ENCODE measurements at regions not wholly inside any gene's neighbourhood (a gene's known extent, or its start where the extent isn't known, plus 50 kb on each side); places are given as distances from the start of the nearest gene placed in this dataset.

DNA sequence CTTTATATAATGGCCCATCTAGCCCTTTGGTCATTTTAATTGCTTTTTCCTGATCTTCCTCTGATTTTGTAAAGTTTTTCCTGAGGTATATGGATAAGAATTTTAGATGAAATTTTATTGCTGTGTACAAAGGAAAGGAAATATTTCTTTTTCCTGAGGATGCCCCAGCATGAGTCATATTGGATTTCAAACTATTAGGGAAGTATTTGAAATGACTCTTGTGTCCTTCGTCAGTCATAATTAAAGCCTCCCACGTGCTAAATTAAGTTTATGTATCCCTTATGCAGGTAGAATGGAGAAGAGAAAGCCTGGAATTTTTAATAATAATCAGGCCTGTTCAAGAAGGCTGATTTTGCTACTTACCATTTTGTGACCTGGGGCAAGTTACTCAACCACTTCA is 82.6 kb upstream of the GLI3 start:
- DNase-seq (no peak), ATAC-seq (ENCODE audit: low read depth in 2 of 2) (no peak)
- Histone ChIP-seq H3K4me3 (ENCODE audit: low read depth, low read length) (no peak overlapping the region), H3K9me3 (ENCODE audit: control insufficient read depth in 2 of 2, low read length in 2 of 2) (no peaks in the 10 kb centered on the region), H3K27ac (ENCODE audit: insufficient read depth, low read length, poor library complexity, severe bottlenecking) (no peak overlapping the region), H3K27me3 (ENCODE audit: control insufficient read depth, insufficient read depth, low read length) (no peaks in the 10 kb centered on the region), H3K4me1 (ENCODE audit: control insufficient read depth, insufficient read depth, low read length, poor library complexity, severe bottlenecking) (no peaks in the 10 kb centered on the region), H3K36me3 (ENCODE audit: control insufficient read depth, insufficient read depth, low read length) (no peaks in the 10 kb centered on the region)
- H3K4me1 Mint-ChIP-seq, result no peaks in the 10 kb centered on the region
- peaks cover 0 to 5% (median 1%) of the 10 kb centered on the region in 7 donors for H3K9me3 Mint-ChIP-seq
- no peaks in the 10 kb centered on the region for H3K27me3 Mint-ChIP-seq
- H3K27ac Mint-ChIP-seq, result no peak overlapping the region
- H3K36me3 Mint-ChIP-seq, result no peaks in the 10 kb centered on the region
- no peak overlapping the region for H3K4me3 Mint-ChIP-seq

DNA sequence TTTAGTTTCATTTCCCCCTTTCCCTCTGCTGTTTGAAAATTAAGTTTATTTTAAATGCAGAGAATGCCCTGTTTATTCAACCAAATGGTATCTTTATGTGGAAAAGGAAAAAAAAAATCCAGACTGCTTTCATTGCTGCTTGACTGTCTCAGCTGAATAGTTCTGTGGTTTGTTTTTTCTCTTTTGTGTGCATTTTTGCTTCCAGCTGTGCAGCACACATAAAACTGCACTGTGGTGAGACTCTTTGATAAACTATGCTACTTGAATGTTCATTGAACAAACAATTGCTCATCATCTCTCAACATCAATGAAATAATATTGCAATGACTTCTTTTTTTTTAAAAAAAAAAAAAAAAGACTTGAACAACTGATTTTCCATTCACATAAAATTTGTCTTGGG is 78.6 kb upstream of the GLI3 start:
- Histone ChIP-seq H3K36me3 (ENCODE audit: control insufficient read depth, insufficient read depth, low read length) (no peaks in the 10 kb centered on the region), H3K4me3 (ENCODE audit: low read depth, low read length) (no peak overlapping the region), H3K27me3 (ENCODE audit: control insufficient read depth, insufficient read depth, low read length) (no peaks in the 10 kb centered on the region), H3K27ac (ENCODE audit: insufficient read depth, low read length, poor library complexity, severe bottlenecking) (no peak overlapping the region), H3K9me3 (ENCODE audit: control insufficient read depth in 2 of 2, low read length in 2 of 2) (no peaks in the 10 kb centered on the region), H3K4me1 (ENCODE audit: control insufficient read depth, insufficient read depth, low read length, poor library complexity, severe bottlenecking) (no peaks in the 10 kb centered on the region)
- ATAC-seq (ENCODE audit: low read depth in 2 of 2) (no peak), DNase-seq (no peak)
- Mint-ChIP-seq H3K9me3 (peaks cover 0 to 9% (median 4%) of the 10 kb centered on the region in 7 donors), H3K27ac (no peak overlapping the region), H3K4me3 (no peak overlapping the region), H3K4me1 (no peaks in the 10 kb centered on the region), H3K36me3 (no peaks in the 10 kb centered on the region), H3K27me3 (no peaks in the 10 kb centered on the region)

DNA sequence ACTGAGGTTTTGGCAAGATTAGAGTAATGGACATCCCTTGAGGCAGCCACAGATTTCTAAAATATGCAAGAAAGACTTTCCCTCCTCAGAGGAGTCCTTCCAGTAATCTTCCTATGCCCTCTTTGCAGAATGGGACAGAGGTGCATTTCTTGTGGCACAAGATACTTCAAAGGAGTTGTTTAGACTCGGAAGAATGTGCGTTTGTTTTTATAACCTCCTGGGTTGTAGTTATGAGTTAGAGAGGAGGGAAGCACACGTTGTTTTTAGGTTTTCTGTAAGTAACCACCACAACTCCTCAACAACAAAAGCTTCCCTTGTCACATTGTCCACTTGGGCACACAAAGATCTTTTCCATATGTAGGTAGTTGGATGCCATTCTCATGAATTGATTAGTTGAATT is 78.1 kb upstream of the GLI3 start:
- H3K27me3 Mint-ChIP-seq, result no peaks in the 10 kb centered on the region
- no peaks in the 10 kb centered on the region for H3K27me3 ChIP-seq (ENCODE audit: control insufficient read depth, insufficient read depth, low read length)
- H3K4me1 ChIP-seq (ENCODE audit: control insufficient read depth, insufficient read depth, low read length, poor library complexity, severe bottlenecking), result no peaks in the 10 kb centered on the region
- H3K9me3 Mint-ChIP-seq, result peaks cover 0 to 9% (median 3%) of the 10 kb centered on the region in 7 donors
- H3K27ac ChIP-seq (ENCODE audit: insufficient read depth, low read length, poor library complexity, severe bottlenecking), result no peak overlapping the region
- H3K36me3 ChIP-seq (ENCODE audit: control insufficient read depth, insufficient read depth, low read length), result no peaks in the 10 kb centered on the region
- no peak overlapping the region for H3K4me3 ChIP-seq (ENCODE audit: low read depth, low read length)
- no peak overlapping the region for H3K27ac Mint-ChIP-seq
- ATAC-seq (ENCODE audit: low read depth in 2 of 2), result no peak
- H3K4me3 Mint-ChIP-seq, result no peak overlapping the region
- no peaks in the 10 kb centered on the region for H3K9me3 ChIP-seq (ENCODE audit: control insufficient read depth in 2 of 2, low read length in 2 of 2)
- no peaks in the 10 kb centered on the region for H3K36me3 Mint-ChIP-seq
- H3K4me1 Mint-ChIP-seq, result no peaks in the 10 kb centered on the region
- DNase-seq, result no peak

DNA sequence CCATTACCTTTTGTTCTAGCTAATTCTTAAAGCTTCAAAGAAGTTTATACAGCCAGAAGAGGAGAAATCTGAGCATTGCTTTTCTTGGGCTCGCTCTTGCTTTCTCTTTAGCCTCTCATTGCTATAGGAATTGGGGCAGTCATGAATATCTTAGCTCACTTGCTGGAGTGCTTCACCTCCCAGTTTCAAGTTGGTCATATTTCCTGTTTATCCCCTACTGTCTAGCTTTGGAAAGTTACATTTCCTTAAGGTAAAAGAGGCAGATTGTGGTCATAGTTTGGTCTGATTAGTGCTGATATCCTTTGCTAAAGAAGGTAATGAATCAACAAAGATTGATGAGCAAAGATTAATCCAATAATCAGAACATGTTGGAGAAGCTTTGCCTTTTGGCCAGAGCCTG is 77.7 kb upstream of the GLI3 start:
- no peaks in the 10 kb centered on the region for H3K4me1 ChIP-seq (ENCODE audit: control insufficient read depth, insufficient read depth, low read length, poor library complexity, severe bottlenecking)
- Mint-ChIP-seq H3K4me3 (no peak overlapping the region), H3K4me1 (no peaks in the 10 kb centered on the region), H3K27ac (no peak overlapping the region), H3K9me3 (peaks cover 0 to 9% (median 3%) of the 10 kb centered on the region in 7 donors), H3K36me3 (no peaks in the 10 kb centered on the region), H3K27me3 (no peaks in the 10 kb centered on the region)
- no peak for DNase-seq
- H3K36me3 ChIP-seq (ENCODE audit: control insufficient read depth, insufficient read depth, low read length), result no peaks in the 10 kb centered on the region
- no peak for ATAC-seq (ENCODE audit: low read depth in 2 of 2)
- H3K4me3 ChIP-seq (ENCODE audit: low read depth, low read length), result no peak overlapping the region
- H3K9me3 ChIP-seq (ENCODE audit: control insufficient read depth in 2 of 2, low read length in 2 of 2), result no peaks in the 10 kb centered on the region
- no peaks in the 10 kb centered on the region for H3K27me3 ChIP-seq (ENCODE audit: control insufficient read depth, insufficient read depth, low read length)
- no peak overlapping the region for H3K27ac ChIP-seq (ENCODE audit: insufficient read depth, low read length, poor library complexity, severe bottlenecking)

DNA sequence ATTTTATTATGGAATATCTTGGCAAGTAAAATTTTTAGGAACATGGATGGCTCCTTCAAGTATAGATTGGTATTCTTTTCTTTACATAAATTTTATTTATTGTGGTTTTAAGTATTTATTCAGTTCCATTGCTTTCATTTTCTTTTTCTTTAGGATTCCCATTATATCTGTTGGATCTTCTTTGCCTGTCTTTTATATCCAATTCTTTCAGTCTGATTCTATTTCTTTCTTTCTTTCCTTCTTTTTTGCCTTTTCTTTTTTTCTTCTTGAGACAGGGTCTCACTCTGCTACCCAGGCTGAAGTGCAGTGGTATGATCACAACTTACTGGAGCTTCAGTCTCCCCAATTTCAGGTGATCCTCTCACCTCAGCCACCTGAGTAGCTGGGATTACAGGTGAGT is 74.2 kb upstream of the GLI3 start:
- Histone ChIP-seq H3K27ac (ENCODE audit: insufficient read depth, low read length, poor library complexity, severe bottlenecking) (no peak overlapping the region), H3K4me3 (ENCODE audit: low read depth, low read length) (no peak overlapping the region), H3K4me1 (ENCODE audit: control insufficient read depth, insufficient read depth, low read length, poor library complexity, severe bottlenecking) (no peaks in the 10 kb centered on the region), H3K27me3 (ENCODE audit: control insufficient read depth, insufficient read depth, low read length) (no peaks in the 10 kb centered on the region), H3K9me3 (ENCODE audit: control insufficient read depth in 2 of 2, low read length in 2 of 2) (no peaks in the 10 kb centered on the region), H3K36me3 (ENCODE audit: control insufficient read depth, insufficient read depth, low read length) (no peaks in the 10 kb centered on the region)
- Mint-ChIP-seq H3K4me1 (no peaks in the 10 kb centered on the region), H3K36me3 (no peaks in the 10 kb centered on the region), H3K27me3 (no peaks in the 10 kb centered on the region), H3K9me3 (peaks cover 0 to 13% (median 1%) of the 10 kb centered on the region in 7 donors), H3K27ac (no peak overlapping the region), H3K4me3 (no peak overlapping the region)
- ATAC-seq (ENCODE audit: low read depth in 2 of 2) (no peak), DNase-seq (no peak)

DNA sequence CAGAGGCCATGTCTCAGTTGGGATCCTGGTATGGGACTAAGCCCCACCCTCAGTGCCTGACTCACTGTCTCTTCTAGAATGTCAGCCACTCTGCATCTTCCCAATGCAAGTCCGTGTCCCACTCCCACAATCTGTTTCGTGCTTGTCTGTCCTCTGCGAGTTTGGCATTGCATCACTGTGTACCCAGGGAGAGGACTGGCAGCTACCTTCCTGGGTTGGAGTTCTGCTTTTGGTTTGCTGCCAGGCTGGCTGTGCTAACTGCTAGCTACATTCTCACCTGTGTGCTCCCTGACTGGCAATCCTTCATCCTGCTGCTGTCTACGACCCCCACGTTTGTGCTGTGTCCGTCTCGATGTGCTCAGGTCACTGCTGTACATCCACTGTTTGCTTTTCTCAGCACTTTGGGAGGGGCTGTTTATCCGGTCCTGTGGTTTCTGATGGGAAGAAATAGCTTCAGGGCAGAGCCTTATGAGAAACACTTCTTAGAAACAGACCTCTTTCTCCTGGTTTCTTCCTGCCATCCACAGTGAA is 56.0 kb upstream of the GLI3 start:
- Mint-ChIP-seq H3K4me3 (no peak overlapping the region), H3K27me3 (no peaks in the 10 kb centered on the region), H3K36me3 (no peaks in the 10 kb centered on the region), H3K9me3 (peaks cover 0 to 3% (median 0%) of the 10 kb centered on the region in 7 donors), H3K27ac (no peak overlapping the region), H3K4me1 (no peaks in the 10 kb centered on the region)
- DNase-seq, result no peak
- H3K9me3 ChIP-seq (ENCODE audit: control insufficient read depth in 2 of 2, low read length in 2 of 2), result no peaks in the 10 kb centered on the region
- H3K4me3 ChIP-seq (ENCODE audit: low read depth, low read length), result no peak overlapping the region
- no peaks in the 10 kb centered on the region for H3K27me3 ChIP-seq (ENCODE audit: control insufficient read depth, insufficient read depth, low read length)
- H3K4me1 ChIP-seq (ENCODE audit: control insufficient read depth, insufficient read depth, low read length, poor library complexity, severe bottlenecking), result no peaks in the 10 kb centered on the region
- ATAC-seq (ENCODE audit: low read depth in 2 of 2), result no peak
- H3K27ac ChIP-seq (ENCODE audit: insufficient read depth, low read length, poor library complexity, severe bottlenecking), result no peak overlapping the region
- no peaks in the 10 kb centered on the region for H3K36me3 ChIP-seq (ENCODE audit: control insufficient read depth, insufficient read depth, low read length)

DNA sequence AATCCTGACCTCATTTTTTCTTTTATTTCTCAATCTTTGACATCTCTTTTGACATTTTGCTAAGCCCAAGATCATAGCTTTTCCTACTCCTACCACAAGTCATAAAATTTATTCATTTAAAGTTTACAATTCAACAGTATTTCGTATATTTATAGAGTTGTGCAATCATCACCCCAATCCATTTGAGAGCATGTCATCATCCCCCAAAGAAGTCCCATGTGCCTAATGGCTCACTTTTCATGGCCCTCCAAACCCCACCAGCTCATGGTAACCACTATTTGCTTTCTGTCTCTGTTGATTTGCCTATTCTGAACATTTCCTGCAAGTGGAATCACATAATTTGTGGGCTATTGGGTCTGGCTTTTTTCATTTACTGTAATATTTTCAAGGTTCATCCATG is 52.5 kb upstream of the GLI3 start:
- DNase-seq (no peak), ATAC-seq (ENCODE audit: low read depth in 2 of 2) (no peak)
- Histone ChIP-seq H3K4me3 (ENCODE audit: low read depth, low read length) (no peak overlapping the region), H3K9me3 (ENCODE audit: control insufficient read depth in 2 of 2, low read length in 2 of 2) (no peaks in the 10 kb centered on the region), H3K4me1 (ENCODE audit: control insufficient read depth, insufficient read depth, low read length, poor library complexity, severe bottlenecking) (no peaks in the 10 kb centered on the region), H3K27ac (ENCODE audit: insufficient read depth, low read length, poor library complexity, severe bottlenecking) (no peak overlapping the region), H3K36me3 (ENCODE audit: control insufficient read depth, insufficient read depth, low read length) (no peaks in the 10 kb centered on the region), H3K27me3 (ENCODE audit: control insufficient read depth, insufficient read depth, low read length) (no peaks in the 10 kb centered on the region)
- H3K4me1 Mint-ChIP-seq, result no peaks in the 10 kb centered on the region
- H3K27ac Mint-ChIP-seq, result no peak overlapping the region
- H3K4me3 Mint-ChIP-seq, result no peak overlapping the region
- no peaks in the 10 kb centered on the region for H3K36me3 Mint-ChIP-seq
- H3K27me3 Mint-ChIP-seq, result no peaks in the 10 kb centered on the region
- peaks cover 0 to 3% (median 0%) of the 10 kb centered on the region in 7 donors for H3K9me3 Mint-ChIP-seq

Measured in CD4-positive, CD25-positive, alpha-beta regulatory T cell (primary cell).